Astrocyte of the spinal cord (primary cell): ENCODE measurements at regions not wholly inside any gene's neighbourhood (a gene's known extent, or its start where the extent isn't known, plus 50 kb on each side); places are given as distances from the start of the nearest gene placed in this dataset.

Experiments used
- DNase-seq: peaks from one replicate; pipeline ENCODE4 v3.0.0; 2011; ENCODE audit warnings: low read depth, low spot score
- H3K4me3 ChIP-seq: 2 replicates; pipeline ENCODE4 v1.5.1; 2011; ENCODE audit warnings: low read depth, mild to moderate bottlenecking, low read length, moderate library complexity
- in situ Hi-C: cut with HindIII; loops from 2 replicates; pipeline ENCODE4 v1.10.0; 2017; ENCODE audit warnings: low sequenced_read_pairs
- TF ChIP-seq, protein P1 (sequence below): IDR thresholded peaks from 2 replicates; pipeline ENCODE4 v1.5.1; 2012; ENCODE audit warnings: low read depth, mild to moderate bottlenecking, low read length, inconsistent platforms

DNA sequence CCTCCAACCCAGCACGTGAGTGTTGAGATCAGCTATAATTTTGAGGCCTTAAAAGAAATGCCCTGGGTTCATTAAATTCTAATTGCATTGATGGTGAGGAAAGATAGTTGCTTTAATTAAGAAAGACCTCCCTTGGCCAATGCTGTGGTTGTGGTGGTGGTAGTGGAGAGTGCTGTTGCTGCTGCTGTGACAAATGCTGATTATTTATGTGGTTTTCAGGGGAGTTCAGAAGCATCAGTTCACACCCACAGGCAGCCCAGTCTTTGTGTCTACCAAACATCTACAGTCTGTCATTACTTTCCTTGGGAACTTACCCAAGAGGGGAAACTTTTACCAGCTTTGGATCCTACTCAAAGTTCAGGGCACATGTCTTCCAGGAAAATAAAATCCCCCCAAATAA lies 178.4 kb upstream of the PARP11 start:
- TF ChIP-seq, protein P1, sequence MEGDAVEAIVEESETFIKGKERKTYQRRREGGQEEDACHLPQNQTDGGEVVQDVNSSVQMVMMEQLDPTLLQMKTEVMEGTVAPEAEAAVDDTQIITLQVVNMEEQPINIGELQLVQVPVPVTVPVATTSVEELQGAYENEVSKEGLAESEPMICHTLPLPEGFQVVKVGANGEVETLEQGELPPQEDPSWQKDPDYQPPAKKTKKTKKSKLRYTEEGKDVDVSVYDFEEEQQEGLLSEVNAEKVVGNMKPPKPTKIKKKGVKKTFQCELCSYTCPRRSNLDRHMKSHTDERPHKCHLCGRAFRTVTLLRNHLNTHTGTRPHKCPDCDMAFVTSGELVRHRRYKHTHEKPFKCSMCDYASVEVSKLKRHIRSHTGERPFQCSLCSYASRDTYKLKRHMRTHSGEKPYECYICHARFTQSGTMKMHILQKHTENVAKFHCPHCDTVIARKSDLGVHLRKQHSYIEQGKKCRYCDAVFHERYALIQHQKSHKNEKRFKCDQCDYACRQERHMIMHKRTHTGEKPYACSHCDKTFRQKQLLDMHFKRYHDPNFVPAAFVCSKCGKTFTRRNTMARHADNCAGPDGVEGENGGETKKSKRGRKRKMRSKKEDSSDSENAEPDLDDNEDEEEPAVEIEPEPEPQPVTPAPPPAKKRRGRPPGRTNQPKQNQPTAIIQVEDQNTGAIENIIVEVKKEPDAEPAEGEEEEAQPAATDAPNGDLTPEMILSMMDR = no peak
- no peak overlapping the region for H3K4me3 ChIP-seq
- no peak for DNase-seq
- in situ Hi-C loops = no loop called here

DNA sequence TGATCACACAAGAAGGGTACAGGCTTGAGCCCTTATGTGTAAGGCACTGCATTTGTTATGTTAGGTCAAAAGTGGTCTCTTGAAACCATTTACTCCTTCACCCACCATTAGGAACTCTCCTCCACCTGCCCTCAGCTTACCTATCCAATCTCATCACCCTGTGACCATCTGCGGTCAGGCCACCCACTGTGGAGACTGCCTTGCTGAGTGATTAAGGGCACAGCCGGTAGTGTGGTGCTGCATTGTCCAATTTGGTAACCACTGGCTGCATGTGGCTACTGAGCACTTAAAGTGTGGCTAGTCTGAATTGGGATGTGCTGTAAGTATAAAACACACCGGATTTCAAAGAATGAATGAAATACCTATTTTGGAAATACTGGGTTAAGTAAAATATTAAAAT lies 177.1 kb upstream of the PARP11 start:
- no peak for DNase-seq
- no peak overlapping the region for H3K4me3 ChIP-seq
- TF ChIP-seq, protein P1 = no peak
- in situ Hi-C loops = no loop called here

DNA sequence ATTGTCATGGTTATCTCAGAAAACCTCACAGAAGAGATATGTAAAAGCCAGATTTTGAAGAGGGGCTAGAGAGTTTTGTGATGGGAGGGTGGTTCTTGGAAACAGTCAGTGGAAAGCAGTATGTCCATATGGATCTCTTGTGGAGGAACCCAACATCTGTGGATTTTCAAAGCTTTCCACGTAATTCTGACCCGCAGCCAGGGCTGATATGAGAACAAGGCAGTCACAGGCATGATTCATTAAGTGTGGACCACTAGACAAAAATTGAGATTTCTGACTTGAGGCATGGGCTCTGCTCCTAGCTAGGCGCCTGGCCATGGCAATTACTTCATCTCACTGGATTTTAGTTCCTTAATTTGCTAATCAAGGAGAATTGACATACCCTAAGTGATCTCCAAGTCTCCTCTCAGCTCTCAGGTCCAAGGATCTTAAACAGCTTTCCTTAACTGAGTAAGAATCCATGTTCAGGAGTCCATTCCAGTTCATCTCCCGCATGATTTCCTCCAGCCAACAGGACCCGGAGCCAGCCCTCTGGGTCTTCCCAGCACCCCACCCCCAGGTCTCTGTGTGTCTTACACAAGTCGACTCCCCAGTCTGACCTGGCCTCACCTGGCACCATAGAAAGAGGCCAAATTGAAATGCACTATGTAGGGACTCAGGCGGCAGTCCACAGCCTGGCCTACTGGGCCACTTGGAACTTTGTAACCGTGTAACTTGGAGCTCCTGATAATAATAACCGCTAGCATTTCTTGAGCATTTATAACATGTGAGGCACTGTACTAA lies 176.3 kb upstream of the PARP11 start:
- TF ChIP-seq, protein P1 = no peak
- in situ Hi-C loops = no loop called here
- no peak for DNase-seq

DNA sequence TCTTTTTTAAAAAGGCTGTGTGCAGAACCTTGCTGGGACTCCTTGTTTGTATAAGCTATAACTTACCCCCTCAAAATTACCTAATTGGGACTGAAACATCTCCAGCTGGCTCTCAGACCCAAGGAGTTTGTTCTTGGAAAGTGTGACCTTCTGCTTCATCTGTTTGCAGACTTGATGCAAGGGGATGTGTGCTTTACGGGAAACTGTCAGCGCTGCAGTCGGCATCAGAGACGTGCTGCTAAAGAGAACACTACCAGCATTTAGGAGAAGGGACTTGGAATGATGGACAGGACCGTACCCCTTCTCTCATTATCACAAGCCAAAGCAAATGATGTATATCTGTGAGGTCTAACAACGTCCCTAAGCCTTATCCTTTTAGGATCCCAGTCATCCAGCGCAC lies 174.2 kb upstream of the PARP11 start:
- in situ Hi-C loops = no loop called here
- DNase-seq = no peak
- H3K4me3 ChIP-seq = no peak overlapping the region
- TF ChIP-seq, protein P1 = no peak

More for the DNA sequence above, 176.3 kb upstream of the PARP11 start:
- H3K4me3 ChIP-seq = no peak overlapping the region

DNA sequence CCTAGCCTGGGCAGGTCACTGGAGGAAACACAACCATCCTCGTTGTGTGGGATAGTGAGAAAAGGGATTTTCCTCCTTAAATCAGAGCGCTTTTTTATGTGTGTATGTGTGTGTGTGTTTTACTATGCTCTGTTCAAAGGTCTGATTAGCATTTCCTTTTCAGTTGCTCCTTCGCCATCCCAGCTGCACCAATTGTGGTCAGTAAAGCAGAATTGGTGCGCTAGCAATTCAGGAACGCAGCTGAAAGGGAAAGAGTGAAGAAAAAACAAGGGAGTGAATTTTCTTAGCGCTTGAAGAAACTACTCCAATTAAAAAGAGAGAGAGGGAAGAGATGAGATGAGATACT lies 173.3 kb upstream of the PARP11 start:
- TF ChIP-seq, protein P1 = no peak
- H3K4me3 ChIP-seq = no peak overlapping the region
- DNase-seq = no peak
- in situ Hi-C loops = no loop called here

DNA sequence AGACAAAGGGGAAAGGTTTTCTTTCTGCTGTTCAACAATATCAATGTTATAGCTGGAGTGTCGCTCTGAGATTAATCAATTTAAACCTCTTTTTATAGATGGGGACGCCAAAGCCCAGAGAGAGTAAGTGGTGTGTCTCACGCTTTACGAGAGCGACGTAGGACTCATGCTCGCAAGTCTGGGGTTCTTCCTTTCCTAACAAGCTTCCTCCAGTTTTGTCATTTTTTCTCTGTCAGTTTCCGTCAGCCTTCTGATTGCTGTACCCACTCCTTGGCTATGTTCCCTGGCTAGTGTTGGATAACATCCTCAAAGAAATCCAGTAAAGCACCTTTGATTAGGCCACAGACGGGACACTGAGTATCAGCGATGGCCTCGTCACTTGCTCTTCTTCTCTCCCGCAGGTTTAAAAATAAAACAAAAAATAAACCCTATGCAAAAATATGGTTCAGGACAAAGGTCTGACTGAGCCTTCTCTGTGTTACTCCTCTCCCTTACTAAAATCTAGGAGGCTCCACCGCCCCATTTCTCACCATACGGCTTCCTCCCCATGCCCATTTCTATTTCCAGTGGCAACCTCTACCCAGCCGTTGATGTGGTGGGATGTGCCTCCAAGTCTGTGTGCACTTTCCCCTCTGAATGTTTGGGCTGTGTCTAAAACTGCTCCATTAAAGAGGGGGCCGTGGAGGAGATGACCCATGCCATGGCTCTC lies 172.7 kb upstream of the PARP11 start:
- TF ChIP-seq, protein P1 = no peak
- no peak for DNase-seq
- in situ Hi-C loops = no loop called here
- H3K4me3 ChIP-seq = no peak overlapping the region
